AG09309 (cell line): ENCODE measurements at regions not wholly inside any gene's neighbourhood (a gene's known extent, or its start where the extent isn't known, plus 50 kb on each side); places are given as distances from the start of the nearest gene placed in this dataset.
A peak's percentile ranks its signal among the peaks of the same experiment; 100 is the strongest.
"Not testable (repeated sequence)": the region's sequence is repeated elsewhere in the genome, so short reads cannot be mapped to it uniquely, and the experiment has no call there.

Source experiments
- DNase-seq: peaks from one replicate; pipeline ENCODE4 v3.0.0-alpha.2; 2010; ENCODE audit warnings: low read depth
- H3K4me3 ChIP-seq: 2 replicates; pipeline ENCODE4 v1.5.1; 2011; ENCODE audit warnings: mild to moderate bottlenecking, low read depth, low read length, moderate library complexity; ENCODE audit not compliant: control insufficient read depth
- CTCF ChIP-seq: IDR thresholded peaks from 2 replicates; pipeline ENCODE4 v1.5.1; 2011; ENCODE audit warnings: mild to moderate bottlenecking, low read depth, low read length, inconsistent platforms; ENCODE audit not compliant: insufficient read depth, control insufficient read depth; ENCODE audit errors: missing control alignments

DNA sequence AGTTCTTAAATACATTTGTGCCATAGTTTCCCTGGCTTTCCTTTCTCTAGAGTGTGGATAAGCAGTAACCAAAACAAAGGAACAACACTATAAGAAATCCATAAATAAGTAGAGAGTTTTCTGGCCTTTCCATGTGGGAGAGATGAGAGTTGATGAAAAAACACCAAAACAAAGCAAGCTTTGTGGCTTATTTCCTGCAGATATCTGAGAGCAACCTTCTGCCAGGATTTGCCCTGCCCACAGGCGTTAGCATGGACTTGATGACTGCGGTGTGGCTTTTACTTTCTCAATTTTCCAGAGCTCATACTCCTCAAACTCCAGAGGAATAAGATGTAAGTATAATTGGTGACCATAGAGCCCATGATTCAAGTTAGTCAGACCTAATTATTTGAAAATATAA lies 194.9 kb downstream of the RAP2B start:
- no peak for TF ChIP-seq CTCF
- DNase-seq, result no peak
- no peak overlapping the region for H3K4me3 ChIP-seq

DNA sequence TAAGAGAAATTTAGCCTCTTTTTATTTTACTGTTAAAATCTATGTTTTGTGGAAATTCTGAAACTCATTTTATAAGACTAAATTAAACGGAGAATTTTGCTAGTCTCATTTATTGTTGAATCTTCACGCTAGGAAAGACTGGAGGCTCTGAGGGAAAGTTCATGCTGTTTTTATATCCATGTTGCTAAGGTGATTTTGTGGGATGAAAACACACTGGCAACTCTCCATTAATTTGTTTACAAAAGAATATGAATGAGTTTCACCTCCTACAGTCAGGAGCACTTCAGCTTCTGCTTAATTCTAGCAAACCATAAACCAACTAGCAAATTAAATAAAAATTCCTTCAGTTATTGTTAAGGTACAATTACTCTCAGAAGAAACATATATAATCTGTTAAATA lies 195.4 kb downstream of the RAP2B start:
- no peak for DNase-seq
- H3K4me3 ChIP-seq, result no peak overlapping the region
- no peak for TF ChIP-seq CTCF

DNA sequence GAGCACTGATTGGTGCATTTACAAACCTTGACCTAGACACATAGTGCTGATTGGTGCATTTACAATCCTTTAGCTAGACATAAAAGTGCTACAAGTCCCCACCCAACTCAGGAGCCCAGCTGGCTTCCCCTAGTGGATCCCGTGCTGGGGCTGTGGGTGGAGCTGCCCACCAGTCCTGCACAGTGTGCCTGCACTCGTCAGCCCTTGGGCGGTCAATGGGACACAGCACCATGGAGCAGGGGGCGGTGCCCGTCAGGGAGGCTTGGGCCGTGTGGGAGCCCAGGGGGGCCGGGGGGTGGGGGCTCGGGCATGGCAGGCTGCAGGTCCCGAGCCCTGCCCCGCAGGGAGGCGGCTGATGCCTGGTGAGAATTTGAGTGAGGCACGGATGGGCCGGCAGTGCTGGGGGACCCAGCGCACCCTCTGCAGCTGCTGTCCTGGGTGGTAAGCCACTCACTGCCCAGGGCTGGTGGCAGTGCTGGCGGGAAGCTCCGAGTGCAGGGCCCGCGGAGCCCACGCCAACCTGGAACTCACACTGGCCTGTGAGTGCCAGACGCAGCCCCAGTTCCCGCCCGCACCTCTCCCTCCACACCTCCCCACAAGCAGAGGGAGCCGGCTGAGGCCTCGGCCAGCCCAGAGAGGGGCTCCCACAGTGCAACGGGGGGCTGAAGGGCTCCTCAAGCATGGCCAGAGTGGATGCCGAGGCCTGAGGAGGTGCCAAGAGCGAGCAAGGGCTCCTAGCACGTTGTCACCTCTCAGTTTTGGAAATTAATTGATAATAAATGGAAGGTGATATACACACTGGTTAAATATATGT lies 207.7 kb downstream of the RAP2B start:
- no peak for DNase-seq
- TF ChIP-seq CTCF, result no peak
- no peak overlapping the region for H3K4me3 ChIP-seq

- H3K4me3 ChIP-seq, result no peak overlapping the region
- DNase-seq, result no peak
- TF ChIP-seq CTCF, result no peak
Measured at GRCh38 chr3:153370680-153371079, 208.7 kb downstream of the RAP2B start.

DNA sequence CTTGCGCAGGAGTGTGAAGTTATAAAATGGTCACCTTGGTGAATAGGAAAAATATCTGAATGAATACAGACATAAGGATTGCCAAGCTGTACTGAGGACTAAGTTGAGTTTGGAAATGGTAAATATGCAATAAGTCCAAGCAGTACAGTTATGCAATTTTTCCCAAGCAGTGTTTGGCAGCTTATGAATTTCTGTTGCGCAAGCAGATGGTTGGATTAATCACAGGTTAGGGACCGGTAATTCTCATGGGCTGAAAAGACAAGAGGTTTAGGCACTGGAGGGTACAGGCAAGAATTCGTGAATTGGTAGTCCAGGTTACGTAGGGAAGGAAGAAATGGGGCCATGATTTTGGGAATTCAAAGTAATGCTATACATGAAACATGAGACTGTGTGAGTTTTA lies 210.3 kb downstream of the RAP2B start:
- TF ChIP-seq CTCF, result no peak
- no peak overlapping the region for H3K4me3 ChIP-seq
- DNase-seq, result peak; percentile 57

DNA sequence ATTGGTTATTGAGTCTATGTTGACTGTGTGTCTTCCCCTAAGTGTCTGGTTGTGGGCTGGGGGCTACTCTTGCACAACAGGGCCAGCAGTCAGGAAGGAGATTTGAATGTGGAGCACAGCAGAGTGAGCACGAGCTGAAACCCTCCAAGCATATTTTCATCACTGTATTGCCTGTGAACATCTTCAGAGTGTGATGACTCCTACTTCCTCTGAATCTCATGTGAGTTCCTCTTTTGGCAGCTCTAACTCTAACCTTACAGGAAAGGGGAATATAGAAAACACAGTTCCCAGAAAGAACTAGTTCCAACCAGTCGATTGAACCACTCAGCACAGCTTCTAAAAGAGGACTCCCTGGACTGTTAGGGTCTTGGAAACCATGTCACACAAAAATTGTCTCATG lies 211.6 kb downstream of the RAP2B start:
- no peak overlapping the region for H3K4me3 ChIP-seq
- DNase-seq, result no peak
- TF ChIP-seq CTCF, result no peak

- DNase-seq, H3K4me3 ChIP-seq: not testable (repeated sequence)
Measured at GRCh38 chr3:153378366-153378765, 216.3 kb downstream of the RAP2B start.
